DMS 273 (cell line): ENCODE measurements at regions not wholly inside any gene's neighbourhood (a gene's known extent, or its start where the extent isn't known, plus 50 kb on each side); places are given as distances from the start of the nearest gene placed in this dataset.

Experiments
- DNase-seq: peaks from one replicate; lab custom pipeline; 2025; ENCODE audit not compliant: unreplicated experiment; lab: John Stamatoyannopoulos, UW

GRCh38 chr13:54841682-54842081, 1813.1 kb downstream of the OLFM4 start:
- no peak for DNase-seq

GRCh38 chr13:54845351-54845965, 1816.8 kb downstream of the OLFM4 start:
- DNase-seq, result no peak

GRCh38 chr13:54852831-54853230, 1824.2 kb downstream of the OLFM4 start:
- DNase-seq, result peak; percentile 4

GRCh38 chr13:54859827-54860226, 1831.2 kb downstream of the OLFM4 start:
- no peak for DNase-seq

GRCh38 chr13:54875111-54875510, 1846.5 kb downstream of the OLFM4 start:
- no peak for DNase-seq

- DNase-seq, result no peak
These were observed 1850.4 kb downstream of the OLFM4 start for GRCh38 chr13:54879036-54879435.

GRCh38 chr13:54884682-54885081, 1856.1 kb downstream of the OLFM4 start:
- no peak for DNase-seq

GRCh38 chr13:54890976-54891375, 1862.4 kb downstream of the OLFM4 start:
- DNase-seq, result no peak

- no peak for DNase-seq
These were observed 1872.7 kb downstream of the OLFM4 start for GRCh38 chr13:54901316-54901715.

- no peak for DNase-seq
These were observed 1883.8 kb downstream of the OLFM4 start for GRCh38 chr13:54912367-54912766.

GRCh38 chr13:54913668-54914067, 1885.1 kb downstream of the OLFM4 start:
- DNase-seq, result no peak

GRCh38 chr13:54927538-54927937, 1898.9 kb downstream of the OLFM4 start:
- no peak for DNase-seq

GRCh38 chr13:54928071-54928470, 1899.5 kb downstream of the OLFM4 start:
- DNase-seq, result no peak

- peak; percentile 19 for DNase-seq
These were observed 1905.5 kb downstream of the OLFM4 start for GRCh38 chr13:54934121-54934520.

GRCh38 chr13:54945973-54946372, 1917.4 kb downstream of the OLFM4 start:
- peak; percentile 2 for DNase-seq

GRCh38 chr13:54949735-54950134, 1921.1 kb downstream of the OLFM4 start:
- no peak for DNase-seq

GRCh38 chr13:54950546-54950945, 1921.9 kb downstream of the OLFM4 start:
- DNase-seq, result peak; percentile 0

- no peak for DNase-seq
These were observed 1925.2 kb downstream of the OLFM4 start for GRCh38 chr13:54953786-54954185.

- no peak for DNase-seq
These were observed 1930.2 kb downstream of the OLFM4 start for GRCh38 chr13:54958781-54959180.

- DNase-seq, result no peak
These were observed 1937.3 kb downstream of the OLFM4 start for GRCh38 chr13:54965881-54966280.

- DNase-seq, result no peak
These were observed 1944.2 kb downstream of the OLFM4 start for GRCh38 chr13:54972838-54973237.

GRCh38 chr13:54975676-54976075, 1947.1 kb downstream of the OLFM4 start:
- no peak for DNase-seq

GRCh38 chr13:54980651-54981050, 1952.0 kb downstream of the OLFM4 start:
- DNase-seq, result no peak
